Neural progenitor cell (in vitro differentiated cells): ENCODE measurements at regions not wholly inside any gene's neighbourhood (a gene's known extent, or its start where the extent isn't known, plus 50 kb on each side); places are given as distances from the start of the nearest gene placed in this dataset.

Experiments used
- DNase-seq: peaks from one replicate; pipeline ENCODE4 v3.0.0-alpha.2; 2016; ENCODE audit warnings: low spot score
- H2AFZ ChIP-seq: fragments of 200-600 bp; sonication (generic); replicated peaks from 2 replicates; pipeline ENCODE4 v1.6.1; 2016; ENCODE audit warnings: antibody characterized with exemption
- H3F3A ChIP-seq: fragments of 200-600 bp; sonication (generic); 2 replicates; pipeline ENCODE4 v1.6.1; 2016; ENCODE audit warnings: antibody characterized with exemption, low read depth
- H3K27ac ChIP-seq: fragments of 200-600 bp; sonication (generic); 2 replicates; pipeline ENCODE4 v1.5.1; 2016; ENCODE audit warnings: mild to moderate bottlenecking
- H3K27me3 ChIP-seq: fragments of 200-600 bp; sonication (generic); 2 replicates; pipeline ENCODE4 v1.6.1; 2016; ENCODE audit warnings: mild to moderate bottlenecking, moderate library complexity
- H3K36me3 ChIP-seq: fragments of 200-600 bp; sonication (generic); 2 replicates; pipeline ENCODE4 v1.5.1; 2016
- H3K4me1 ChIP-seq: fragments of 200-600 bp; sonication (generic); 2 replicates; pipeline ENCODE4 v1.6.1; 2016; ENCODE audit warnings: mixed run types
- H3K4me2 ChIP-seq: fragments of 200-600 bp; sonication (generic); 2 replicates; pipeline ENCODE4 v1.6.1; 2016
- H3K4me3 ChIP-seq: fragments of 200-600 bp; sonication (generic); 2 replicates; pipeline ENCODE4 v1.5.1; 2016
- H3K79me2 ChIP-seq: fragments of 200-600 bp; sonication (generic); 2 replicates; pipeline ENCODE4 v1.6.1; 2016; ENCODE audit warnings: low read depth
- H3K9ac ChIP-seq: fragments of 200-600 bp; sonication (generic); 2 replicates; pipeline ENCODE4 v1.6.1; 2016
- H3K9me3 ChIP-seq: fragments of 200-600 bp; sonication (generic); 2 replicates; pipeline ENCODE4 v1.5.1; 2016; ENCODE audit warnings: low read depth
- H4K20me1 ChIP-seq: fragments of 200-600 bp; sonication (generic); 2 replicates; pipeline ENCODE4 v1.6.1; 2016; ENCODE audit warnings: low read depth
- H3K27ac Mint-ChIP-seq: 3 replicates; pipeline ENCODE4 v1.8.0; 2021; ENCODE audit warnings: mixed read lengths
- H3K27me3 Mint-ChIP-seq: 2 replicates; pipeline ENCODE4 v1.8.0; 2022; ENCODE audit warnings: low read depth, mild to moderate bottlenecking, inconsistent platforms, moderate library complexity, mixed read lengths; ENCODE audit not compliant: insufficient read depth
- H3K36me3 Mint-ChIP-seq: 3 replicates; pipeline ENCODE4 v1.8.0; 2021; ENCODE audit warnings: mixed read lengths
- H3K4me1 Mint-ChIP-seq: 3 replicates; pipeline ENCODE4 v1.8.0; 2021; ENCODE audit warnings: mixed read lengths
- H3K4me3 Mint-ChIP-seq: 3 replicates; pipeline ENCODE4 v1.8.0; 2021; ENCODE audit warnings: mild to moderate bottlenecking, moderate library complexity, mixed read lengths
- H3K9me3 Mint-ChIP-seq: 3 replicates; pipeline ENCODE4 v1.8.0; 2020; ENCODE audit warnings: mixed read lengths
- EZH2 ChIP-seq: fragments of 200-600 bp; sonication (generic); IDR thresholded peaks from 2 replicates; pipeline ENCODE4 v1.6.1; 2017; ENCODE audit warnings: antibody characterized with exemption, mild to moderate bottlenecking, moderate library complexity
- EZH2phosphoT487 ChIP-seq: fragments of 200-600 bp; sonication (generic); IDR thresholded peaks from 2 replicates; pipeline ENCODE4 v1.6.1; 2017; ENCODE audit warnings: antibody characterized with exemption
- TF ChIP-seq, protein P1 (sequence below): fragments of 200-600 bp; sonication (generic); IDR thresholded peaks from 2 replicates; pipeline ENCODE4 v1.5.1; 2017; ENCODE audit warnings: antibody characterized with exemption, mild to moderate bottlenecking

- Mint-ChIP-seq H3K27me3 (peaks cover 2% of the 10 kb centered on the region), H3K4me1 (peaks cover 8% of the 10 kb centered on the region), H3K27ac (no peak overlapping the region), H3K4me3 (no peak overlapping the region), H3K36me3 (no peaks in the 10 kb centered on the region), H3K9me3 (no peaks in the 10 kb centered on the region)
- Histone ChIP-seq H3K4me1 (no peaks in the 10 kb centered on the region), H3K36me3 (no peaks in the 10 kb centered on the region), H3K4me3 (no peak overlapping the region), H3K27me3 (no peaks in the 10 kb centered on the region), H3K27ac (no peak overlapping the region), H3K9me3 (no peaks in the 10 kb centered on the region), H4K20me1 (no peaks in the 10 kb centered on the region), H3K4me2 (no peak overlapping the region), H3F3A (no peaks in the 10 kb centered on the region), H3K9ac (no peak overlapping the region), H3K79me2 (no peaks in the 10 kb centered on the region), H2AFZ (no peak overlapping the region)
- DNase-seq = no peak
- TF ChIP-seq EZH2phosphoT487 (no peak), EZH2 (no peak)
- TF ChIP-seq, protein P1, sequence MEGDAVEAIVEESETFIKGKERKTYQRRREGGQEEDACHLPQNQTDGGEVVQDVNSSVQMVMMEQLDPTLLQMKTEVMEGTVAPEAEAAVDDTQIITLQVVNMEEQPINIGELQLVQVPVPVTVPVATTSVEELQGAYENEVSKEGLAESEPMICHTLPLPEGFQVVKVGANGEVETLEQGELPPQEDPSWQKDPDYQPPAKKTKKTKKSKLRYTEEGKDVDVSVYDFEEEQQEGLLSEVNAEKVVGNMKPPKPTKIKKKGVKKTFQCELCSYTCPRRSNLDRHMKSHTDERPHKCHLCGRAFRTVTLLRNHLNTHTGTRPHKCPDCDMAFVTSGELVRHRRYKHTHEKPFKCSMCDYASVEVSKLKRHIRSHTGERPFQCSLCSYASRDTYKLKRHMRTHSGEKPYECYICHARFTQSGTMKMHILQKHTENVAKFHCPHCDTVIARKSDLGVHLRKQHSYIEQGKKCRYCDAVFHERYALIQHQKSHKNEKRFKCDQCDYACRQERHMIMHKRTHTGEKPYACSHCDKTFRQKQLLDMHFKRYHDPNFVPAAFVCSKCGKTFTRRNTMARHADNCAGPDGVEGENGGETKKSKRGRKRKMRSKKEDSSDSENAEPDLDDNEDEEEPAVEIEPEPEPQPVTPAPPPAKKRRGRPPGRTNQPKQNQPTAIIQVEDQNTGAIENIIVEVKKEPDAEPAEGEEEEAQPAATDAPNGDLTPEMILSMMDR = no peak
Observed at GRCh38 chr11:41665441-41666360, 206.2 kb upstream of the LRRC4C start.

GRCh38 chr11:41666951-41667653 lies 207.7 kb upstream of the LRRC4C start:
- no peak overlapping the region for H3K27ac Mint-ChIP-seq
- H3K27me3 Mint-ChIP-seq = no peaks in the 10 kb centered on the region
- H3K9me3 Mint-ChIP-seq = no peaks in the 10 kb centered on the region
- Histone ChIP-seq H3F3A (no peaks in the 10 kb centered on the region), H3K9ac (no peak overlapping the region), H4K20me1 (no peaks in the 10 kb centered on the region), H3K4me2 (no peak overlapping the region), H3K4me3 (no peak overlapping the region), H3K9me3 (no peaks in the 10 kb centered on the region), H2AFZ (peak overlapping the region; percentile 51), H3K27me3 (no peaks in the 10 kb centered on the region), H3K79me2 (no peaks in the 10 kb centered on the region), H3K36me3 (no peaks in the 10 kb centered on the region), H3K4me1 (no peaks in the 10 kb centered on the region), H3K27ac (no peak overlapping the region)
- DNase-seq = no peak
- no peak overlapping the region for H3K4me3 Mint-ChIP-seq
- peaks cover 8% of the 10 kb centered on the region for H3K4me1 Mint-ChIP-seq
- no peaks in the 10 kb centered on the region for H3K36me3 Mint-ChIP-seq
- TF ChIP-seq EZH2 (no peak), EZH2phosphoT487 (no peak)

DNA sequence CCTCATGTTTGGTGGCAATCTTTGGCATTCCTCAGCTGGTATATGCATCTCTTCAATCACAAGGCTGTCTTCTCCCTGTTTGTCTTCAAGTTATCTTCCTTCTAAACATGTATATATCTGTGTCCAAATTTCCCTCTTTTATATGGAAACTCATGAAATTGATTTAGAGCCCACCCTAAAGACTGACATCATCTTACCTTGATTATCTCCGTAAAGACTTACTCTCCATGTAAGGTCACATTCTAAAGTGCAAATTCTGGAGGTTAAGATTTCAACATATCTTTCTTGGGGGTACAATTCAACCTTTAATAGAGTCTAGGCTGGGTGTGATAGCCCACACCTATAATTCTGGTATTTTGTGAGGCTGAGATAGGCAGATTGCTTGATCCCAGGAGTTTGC lies 215.8 kb upstream of the LRRC4C start:
- no peak for DNase-seq
- no peak for TF ChIP-seq EZH2
- TF ChIP-seq, protein P1 = no peak
- TF ChIP-seq EZH2phosphoT487 = no peak
- Histone ChIP-seq H3K4me3 (no peak overlapping the region), H2AFZ (peak overlapping the region; percentile 26), H3K4me1 (no peaks in the 10 kb centered on the region), H3K79me2 (no peaks in the 10 kb centered on the region), H3K9me3 (no peaks in the 10 kb centered on the region), H3K27me3 (no peaks in the 10 kb centered on the region), H3K9ac (no peak overlapping the region), H4K20me1 (no peaks in the 10 kb centered on the region), H3K27ac (no peak overlapping the region), H3F3A (no peaks in the 10 kb centered on the region), H3K4me2 (no peak overlapping the region), H3K36me3 (no peaks in the 10 kb centered on the region)
- no peak overlapping the region for H3K4me3 Mint-ChIP-seq
- H3K9me3 Mint-ChIP-seq = no peaks in the 10 kb centered on the region
- no peak overlapping the region for H3K27ac Mint-ChIP-seq
- no peaks in the 10 kb centered on the region for H3K27me3 Mint-ChIP-seq
- no peaks in the 10 kb centered on the region for H3K36me3 Mint-ChIP-seq
- no peaks in the 10 kb centered on the region for H3K4me1 Mint-ChIP-seq
